Nephron progenitor cell (in vitro differentiated cells): ENCODE measurements at regions not wholly inside any gene's neighbourhood (a gene's known extent, or its start where the extent isn't known, plus 50 kb on each side); places are given as distances from the start of the nearest gene placed in this dataset.
A peak's percentile ranks its signal among the peaks of the same experiment; 100 is the strongest.

Experiments used
- DNase-seq: peaks from one replicate; pipeline ENCODE4 v3.0.0; 2021
- H3K27ac Mint-ChIP-seq: 2 replicates; pipeline ENCODE4 v1.8.0; 2021; ENCODE audit warnings: mild to moderate bottlenecking, moderate library complexity, mixed read lengths
- H3K27me3 Mint-ChIP-seq: 2 replicates; pipeline ENCODE4 v1.8.0; 2021; ENCODE audit warnings: mild to moderate bottlenecking, low read depth, mixed read lengths; ENCODE audit not compliant: poor library complexity
- H3K36me3 Mint-ChIP-seq: 2 replicates; pipeline ENCODE4 v1.8.0; 2021; ENCODE audit warnings: low read depth, mixed read lengths
- H3K4me1 Mint-ChIP-seq: 2 replicates; pipeline ENCODE4 v1.8.0; 2021; ENCODE audit warnings: mixed read lengths
- H3K4me3 Mint-ChIP-seq: 2 replicates; pipeline ENCODE4 v1.8.0; 2021; ENCODE audit warnings: mild to moderate bottlenecking, moderate library complexity, mixed read lengths
- H3K9me3 Mint-ChIP-seq: 2 replicates; pipeline ENCODE4 v1.8.0; 2021; ENCODE audit warnings: mild to moderate bottlenecking, moderate library complexity, mixed read lengths
- CTCF ChIP-seq: fragments of 200-600 bp; sonication (generic); IDR thresholded peaks from 2 replicates; pipeline ENCODE4 v1.5.0; 2021; ENCODE audit warnings: antibody characterized with exemption

- no peak overlapping the region for H3K4me3 Mint-ChIP-seq
- no peaks in the 10 kb centered on the region for H3K9me3 Mint-ChIP-seq
- no peak for TF ChIP-seq CTCF
- peaks cover 28% of the 10 kb centered on the region for H3K4me1 Mint-ChIP-seq
- no peak for DNase-seq
- H3K36me3 Mint-ChIP-seq: no peaks in the 10 kb centered on the region
- H3K27me3 Mint-ChIP-seq: peaks cover 100% of the 10 kb centered on the region
- H3K27ac Mint-ChIP-seq: no peak overlapping the region
Observed at GRCh38 chr1:90838720-90839119, 121.6 kb upstream of the BARHL2 start.

- Mint-ChIP-seq H3K4me1 (peaks cover 38% of the 10 kb centered on the region), H3K4me3 (no peak overlapping the region), H3K27me3 (peaks cover 100% of the 10 kb centered on the region), H3K36me3 (no peaks in the 10 kb centered on the region), H3K9me3 (no peaks in the 10 kb centered on the region), H3K27ac (no peak overlapping the region)
- DNase-seq: no peak
- TF ChIP-seq CTCF: no peak
Observed at GRCh38 chr1:90837420-90837819, 120.3 kb upstream of the BARHL2 start.

- no peak overlapping the region for H3K27ac Mint-ChIP-seq
- peak overlapping the region; percentile 19 for H3K4me3 Mint-ChIP-seq
Observed at GRCh38 chr1:90836345-90836679, 119.2 kb upstream of the BARHL2 start.

GRCh38 chr1:90835661-90836344 lies 118.7 kb upstream of the BARHL2 start:
- Mint-ChIP-seq H3K27ac (no peak overlapping the region), H3K27me3 (peaks cover 100% of the 10 kb centered on the region), H3K4me1 (peaks cover 44% of the 10 kb centered on the region), H3K9me3 (no peaks in the 10 kb centered on the region), H3K36me3 (no peaks in the 10 kb centered on the region), H3K4me3 (no peak overlapping the region)
- TF ChIP-seq CTCF: no peak
- DNase-seq: peak; percentile 40

More at GRCh38 chr1:90836345-90836679, 119.2 kb upstream of the BARHL2 start:
- no peak for TF ChIP-seq CTCF
- H3K27me3 Mint-ChIP-seq: peaks cover 100% of the 10 kb centered on the region
- DNase-seq: no peak
- no peaks in the 10 kb centered on the region for H3K36me3 Mint-ChIP-seq
- no peaks in the 10 kb centered on the region for H3K9me3 Mint-ChIP-seq
- H3K4me1 Mint-ChIP-seq: peaks cover 47% of the 10 kb centered on the region

- Mint-ChIP-seq H3K9me3 (no peaks in the 10 kb centered on the region), H3K4me1 (peaks cover 44% of the 10 kb centered on the region), H3K27me3 (peaks cover 100% of the 10 kb centered on the region), H3K27ac (no peak overlapping the region), H3K4me3 (no peak overlapping the region), H3K36me3 (no peaks in the 10 kb centered on the region)
- TF ChIP-seq CTCF: no peak
- DNase-seq: peak; percentile 41
Observed at GRCh38 chr1:90834886-90835660, 118.0 kb upstream of the BARHL2 start.
